Neural cell (in vitro differentiated cells): ENCODE measurements at regions not wholly inside any gene's neighbourhood (a gene's known extent, or its start where the extent isn't known, plus 50 kb on each side); places are given as distances from the start of the nearest gene placed in this dataset.

ENCODE experiments used
- H2AFZ ChIP-seq: fragments of 200-600, 300-800 bp; sonication (generic), shearing (Covaris generic); 2 replicates; pipeline ENCODE4 v1.6.0; 2014; ENCODE audit warnings: low read depth, mild to moderate bottlenecking, antibody characterized with exemption, low read length, moderate library complexity
- H3F3A ChIP-seq: fragments of 200-600 bp; shearing (Covaris generic); 2 replicates; pipeline ENCODE4 v1.6.1; 2016; ENCODE audit warnings: mild to moderate bottlenecking, moderate library complexity, mixed read lengths, antibody characterized with exemption, low read length; ENCODE audit not compliant: insufficient read depth, poor library complexity, severe bottlenecking
- H3K27ac ChIP-seq: fragments of 200-600, 300-800 bp; sonication (generic), shearing (Covaris generic); 2 replicates; pipeline ENCODE4 v1.5.1; 2014; ENCODE audit warnings: mild to moderate bottlenecking, low read length, moderate library complexity
- H3K27me3 ChIP-seq: fragments of 300-800, 200-600 bp; sonication (generic), shearing (Covaris generic); 2 replicates; pipeline ENCODE4 v1.6.0; 2014; ENCODE audit warnings: mild to moderate bottlenecking, low read depth, low read length, moderate library complexity; ENCODE audit not compliant: insufficient read depth
- H3K36me3 ChIP-seq: fragments of 300-800, 200-600 bp; sonication (generic), shearing (Covaris generic); 2 replicates; pipeline ENCODE4 v1.5.1; 2014; ENCODE audit warnings: mild to moderate bottlenecking, antibody characterized with exemption, low read length, moderate library complexity; ENCODE audit not compliant: insufficient read depth
- H3K4me2 ChIP-seq: fragments of 300-800, 200-600 bp; sonication (generic), shearing (Covaris generic); 2 replicates; pipeline ENCODE4 v1.6.0; 2014; ENCODE audit warnings: mild to moderate bottlenecking, low read length
- H3K4me3 ChIP-seq: fragments of 300-800, 200-600 bp; sonication (generic), shearing (Covaris generic); 2 replicates; pipeline ENCODE4 v1.5.1; 2014; ENCODE audit warnings: mild to moderate bottlenecking, low read length, moderate library complexity
- H3K79me2 ChIP-seq: fragments of 200-600 bp; shearing (Covaris generic); replicated peaks from 2 replicates; pipeline ENCODE4 v1.6.0; 2014; ENCODE audit warnings: mild to moderate bottlenecking, low read length, moderate library complexity; ENCODE audit not compliant: insufficient read depth
- H3K9ac ChIP-seq: fragments of 300-800, 200-600 bp; sonication (generic), shearing (Covaris generic); 2 replicates; pipeline ENCODE4 v1.6.1; 2016; ENCODE audit warnings: mild to moderate bottlenecking, low read length, mixed read lengths
- H3K9me2 ChIP-seq: fragments of 200-600 bp; shearing (Covaris generic); 2 replicates; pipeline ENCODE4 v1.6.1; 2016; ENCODE audit warnings: mild to moderate bottlenecking, low read length, mixed read lengths; ENCODE audit not compliant: insufficient read depth
- H3K9me3 ChIP-seq: fragments of 200-600, 300-800 bp; sonication (generic), shearing (Covaris generic); 2 replicates; pipeline ENCODE4 v1.6.1; 2016; ENCODE audit warnings: mild to moderate bottlenecking, mixed run types, low read length, moderate library complexity, mixed read lengths
- H4K20me1 ChIP-seq: fragments of 200-600 bp; shearing (Covaris generic); 2 replicates; pipeline ENCODE4 v1.6.1; 2016; ENCODE audit warnings: mild to moderate bottlenecking, mixed run types; ENCODE audit not compliant: insufficient read depth
- EP300 ChIP-seq: fragments of 450-650 bp; conservative IDR thresholded peaks from 2 replicates; pipeline ENCODE4 v1.6.1; 2014; ENCODE audit warnings: antibody characterized with exemption, mild to moderate bottlenecking, moderate library complexity; ENCODE audit not compliant: poor library complexity, severe bottlenecking
- EZH2 ChIP-seq: fragments of 200-600, 300-800 bp; shearing (Covaris generic), sonication (generic); IDR thresholded peaks from 2 replicates; pipeline ENCODE4 v1.6.1; 2014; ENCODE audit warnings: antibody characterized with exemption, low read length, borderline replicate concordance, mild to moderate bottlenecking; ENCODE audit not compliant: insufficient read depth, poor library complexity, severe bottlenecking
- MXI1 ChIP-seq: fragments of 450-650 bp; conservative IDR thresholded peaks from 2 replicates; pipeline ENCODE4 v1.6.1; 2014; ENCODE audit warnings: antibody characterized with exemption, mild to moderate bottlenecking; ENCODE audit not compliant: poor library complexity, severe bottlenecking
- POLR2AphosphoS5 ChIP-seq: IDR thresholded peaks from 2 replicates; pipeline ENCODE4 v1.6.1; 2012
- RAD21 ChIP-seq: fragments of 450-650 bp; conservative IDR thresholded peaks from 2 replicates; pipeline ENCODE4 v1.6.1; 2014; ENCODE audit warnings: antibody characterized with exemption, mild to moderate bottlenecking, moderate library complexity
- SMC3 ChIP-seq: fragments of 450-650 bp; conservative IDR thresholded peaks from 2 replicates; pipeline ENCODE4 v1.6.1; 2014; ENCODE audit warnings: antibody characterized with exemption, mild to moderate bottlenecking, moderate library complexity; ENCODE audit not compliant: poor library complexity
- TAF1 ChIP-seq: IDR thresholded peaks from 2 replicates; pipeline ENCODE4 v1.6.1; 2012; ENCODE audit warnings: low read depth
- TF ChIP-seq, protein P1 (sequence below): IDR thresholded peaks from 2 replicates; pipeline ENCODE4 v1.6.1; 2012; ENCODE audit warnings: borderline replicate concordance
- TF ChIP-seq, protein P2 (sequence below): fragments of 450-650 bp; IDR thresholded peaks from 2 replicates; pipeline ENCODE4 v1.5.1; 2014; ENCODE audit warnings: antibody characterized with exemption, mild to moderate bottlenecking, moderate library complexity; ENCODE audit not compliant: poor library complexity, severe bottlenecking

DNA sequence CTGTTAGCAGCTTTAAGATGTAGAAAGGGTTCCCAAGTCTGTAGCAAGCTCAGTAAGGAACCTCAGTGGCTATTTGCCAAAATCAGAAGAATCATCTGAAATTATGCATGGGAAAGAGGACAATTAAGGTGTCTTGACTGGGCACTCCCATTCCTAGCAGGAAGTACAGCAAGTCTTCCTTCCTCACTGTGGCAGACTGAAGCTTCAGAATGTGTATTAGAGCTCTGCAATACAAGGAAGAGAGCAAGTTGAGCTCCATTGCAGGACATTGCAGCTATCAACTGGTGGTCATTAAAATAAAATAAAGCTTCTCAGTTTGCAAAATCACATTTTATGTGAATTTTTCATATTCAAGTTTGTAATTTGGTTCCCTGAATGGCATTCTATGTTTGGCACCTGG, 200.5 kb upstream of the CHAC2 start:
- H3K9me3 ChIP-seq = no peaks in the 10 kb centered on the region
- H3K4me2 ChIP-seq = no peak overlapping the region
- H3K79me2 ChIP-seq = no peaks in the 10 kb centered on the region
- H3K27ac ChIP-seq = no peak overlapping the region
- TF ChIP-seq RAD21 (no peak), MXI1 (no peak), TAF1 (no peak), EZH2 (no peak), EP300 (no peak), SMC3 (no peak), POLR2AphosphoS5 (no peak)
- TF ChIP-seq, protein P1, sequence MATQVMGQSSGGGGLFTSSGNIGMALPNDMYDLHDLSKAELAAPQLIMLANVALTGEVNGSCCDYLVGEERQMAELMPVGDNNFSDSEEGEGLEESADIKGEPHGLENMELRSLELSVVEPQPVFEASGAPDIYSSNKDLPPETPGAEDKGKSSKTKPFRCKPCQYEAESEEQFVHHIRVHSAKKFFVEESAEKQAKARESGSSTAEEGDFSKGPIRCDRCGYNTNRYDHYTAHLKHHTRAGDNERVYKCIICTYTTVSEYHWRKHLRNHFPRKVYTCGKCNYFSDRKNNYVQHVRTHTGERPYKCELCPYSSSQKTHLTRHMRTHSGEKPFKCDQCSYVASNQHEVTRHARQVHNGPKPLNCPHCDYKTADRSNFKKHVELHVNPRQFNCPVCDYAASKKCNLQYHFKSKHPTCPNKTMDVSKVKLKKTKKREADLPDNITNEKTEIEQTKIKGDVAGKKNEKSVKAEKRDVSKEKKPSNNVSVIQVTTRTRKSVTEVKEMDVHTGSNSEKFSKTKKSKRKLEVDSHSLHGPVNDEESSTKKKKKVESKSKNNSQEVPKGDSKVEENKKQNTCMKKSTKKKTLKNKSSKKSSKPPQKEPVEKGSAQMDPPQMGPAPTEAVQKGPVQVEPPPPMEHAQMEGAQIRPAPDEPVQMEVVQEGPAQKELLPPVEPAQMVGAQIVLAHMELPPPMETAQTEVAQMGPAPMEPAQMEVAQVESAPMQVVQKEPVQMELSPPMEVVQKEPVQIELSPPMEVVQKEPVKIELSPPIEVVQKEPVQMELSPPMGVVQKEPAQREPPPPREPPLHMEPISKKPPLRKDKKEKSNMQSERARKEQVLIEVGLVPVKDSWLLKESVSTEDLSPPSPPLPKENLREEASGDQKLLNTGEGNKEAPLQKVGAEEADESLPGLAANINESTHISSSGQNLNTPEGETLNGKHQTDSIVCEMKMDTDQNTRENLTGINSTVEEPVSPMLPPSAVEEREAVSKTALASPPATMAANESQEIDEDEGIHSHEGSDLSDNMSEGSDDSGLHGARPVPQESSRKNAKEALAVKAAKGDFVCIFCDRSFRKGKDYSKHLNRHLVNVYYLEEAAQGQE = no peak
- TF ChIP-seq, protein P2, sequence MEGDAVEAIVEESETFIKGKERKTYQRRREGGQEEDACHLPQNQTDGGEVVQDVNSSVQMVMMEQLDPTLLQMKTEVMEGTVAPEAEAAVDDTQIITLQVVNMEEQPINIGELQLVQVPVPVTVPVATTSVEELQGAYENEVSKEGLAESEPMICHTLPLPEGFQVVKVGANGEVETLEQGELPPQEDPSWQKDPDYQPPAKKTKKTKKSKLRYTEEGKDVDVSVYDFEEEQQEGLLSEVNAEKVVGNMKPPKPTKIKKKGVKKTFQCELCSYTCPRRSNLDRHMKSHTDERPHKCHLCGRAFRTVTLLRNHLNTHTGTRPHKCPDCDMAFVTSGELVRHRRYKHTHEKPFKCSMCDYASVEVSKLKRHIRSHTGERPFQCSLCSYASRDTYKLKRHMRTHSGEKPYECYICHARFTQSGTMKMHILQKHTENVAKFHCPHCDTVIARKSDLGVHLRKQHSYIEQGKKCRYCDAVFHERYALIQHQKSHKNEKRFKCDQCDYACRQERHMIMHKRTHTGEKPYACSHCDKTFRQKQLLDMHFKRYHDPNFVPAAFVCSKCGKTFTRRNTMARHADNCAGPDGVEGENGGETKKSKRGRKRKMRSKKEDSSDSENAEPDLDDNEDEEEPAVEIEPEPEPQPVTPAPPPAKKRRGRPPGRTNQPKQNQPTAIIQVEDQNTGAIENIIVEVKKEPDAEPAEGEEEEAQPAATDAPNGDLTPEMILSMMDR = no peak
- H3K9ac ChIP-seq = no peak overlapping the region
- no peak overlapping the region for H2AFZ ChIP-seq
- H3K27me3 ChIP-seq = no peaks in the 10 kb centered on the region
- H4K20me1 ChIP-seq = no peaks in the 10 kb centered on the region
- no peak overlapping the region for H3K4me3 ChIP-seq
- H3F3A ChIP-seq = no peaks in the 10 kb centered on the region
- H3K36me3 ChIP-seq = no peaks in the 10 kb centered on the region
- no peaks in the 10 kb centered on the region for H3K9me2 ChIP-seq

DNA sequence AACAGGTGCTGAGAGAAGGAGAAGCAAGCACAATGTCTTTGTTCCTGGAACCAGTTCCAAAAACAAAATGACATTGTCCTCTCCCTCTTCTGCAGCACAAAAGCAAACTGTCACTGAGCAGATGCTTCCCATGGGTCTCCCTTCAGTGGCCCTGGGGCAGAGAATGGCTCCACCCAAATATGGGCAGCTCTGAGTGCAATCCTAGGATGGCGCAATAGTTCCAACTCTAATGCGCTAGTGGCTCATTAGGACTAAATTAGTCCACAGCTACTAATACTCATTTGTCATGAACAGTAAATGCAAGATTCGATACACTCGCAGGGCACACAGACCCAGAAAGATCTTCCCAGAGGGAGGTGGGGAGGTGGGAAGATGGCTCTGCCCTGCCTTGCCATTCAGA, 205.2 kb upstream of the CHAC2 start:
- Histone ChIP-seq H3F3A (no peaks in the 10 kb centered on the region), H3K27me3 (no peaks in the 10 kb centered on the region), H3K9me3 (no peaks in the 10 kb centered on the region), H3K4me3 (no peak overlapping the region), H2AFZ (no peak overlapping the region), H3K9me2 (no peaks in the 10 kb centered on the region), H3K79me2 (no peaks in the 10 kb centered on the region), H3K4me2 (no peak overlapping the region), H3K9ac (no peak overlapping the region), H4K20me1 (no peaks in the 10 kb centered on the region), H3K36me3 (no peaks in the 10 kb centered on the region), H3K27ac (no peak overlapping the region)
- TF ChIP-seq SMC3 (no peak), EZH2 (no peak), EP300 (no peak), TAF1 (no peak), POLR2AphosphoS5 (no peak), RAD21 (no peak), MXI1 (no peak)
- TF ChIP-seq, protein P1 = no peak
- TF ChIP-seq, protein P2 = no peak
